Coronary artery (tissue), 2 donors: ENCODE measurements at regions not wholly inside any gene's neighbourhood (a gene's known extent, or its start where the extent isn't known, plus 50 kb on each side); places are given as distances from the start of the nearest gene placed in this dataset.
"Not testable (repeated sequence)": the region's sequence is repeated elsewhere in the genome, so short reads cannot be mapped to it uniquely, and the experiment has no call there.

Source experiments
- DNase-seq: peaks from one replicate; pipeline ENCODE4 v3.0.0-alpha.2; 2017; ENCODE audit warnings: low spot score
- H3K27ac ChIP-seq, 2 donors: fragments of 200-600 bp; sonication (generic); one replicate each; pipeline ENCODE4 v1.5.1; 2016 to 2019
- H3K4me3 ChIP-seq: fragments of 200-600 bp; sonication (generic); 2 replicates; pipeline ENCODE4 v1.5.1; 2016; ENCODE audit warnings: mild to moderate bottlenecking, moderate library complexity
- TF ChIP-seq, protein P1 (sequence below): fragments of 200-600 bp; sonication (generic); IDR thresholded peaks from one replicate; pipeline ENCODE4 v1.5.1; 2019; ENCODE audit warnings: antibody characterized with exemption

DNA sequence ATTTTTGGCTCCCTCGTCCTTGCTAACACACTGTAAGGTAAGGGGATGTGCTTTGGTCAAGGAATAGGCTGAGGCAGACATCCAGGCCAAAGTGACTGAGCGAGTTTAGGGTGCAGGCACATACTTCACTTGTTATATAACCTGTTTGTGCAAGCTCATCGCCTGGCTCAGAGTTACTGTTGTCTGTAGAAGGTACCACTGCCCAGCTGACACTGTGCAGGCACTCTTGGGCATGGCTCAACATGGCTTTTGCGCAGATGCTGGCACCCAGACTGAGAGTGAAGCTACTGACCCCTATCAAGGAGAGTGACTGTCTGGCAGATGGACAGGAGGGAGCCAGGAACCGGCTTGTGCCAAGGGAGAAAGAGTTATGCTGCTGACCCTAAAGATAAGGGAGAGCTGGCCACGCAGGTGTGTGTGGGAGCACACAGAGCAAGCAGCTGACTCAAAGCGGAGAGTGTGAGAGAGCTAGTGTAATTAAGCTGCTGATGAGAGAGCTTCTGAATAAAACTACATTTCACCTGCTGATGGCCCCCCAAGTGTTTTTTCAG is 307.3 kb upstream of the USP24 start:
- H3K4me3 ChIP-seq: no peak overlapping the region
- no peak overlapping the region for H3K27ac ChIP-seq
- TF ChIP-seq, protein P1, sequence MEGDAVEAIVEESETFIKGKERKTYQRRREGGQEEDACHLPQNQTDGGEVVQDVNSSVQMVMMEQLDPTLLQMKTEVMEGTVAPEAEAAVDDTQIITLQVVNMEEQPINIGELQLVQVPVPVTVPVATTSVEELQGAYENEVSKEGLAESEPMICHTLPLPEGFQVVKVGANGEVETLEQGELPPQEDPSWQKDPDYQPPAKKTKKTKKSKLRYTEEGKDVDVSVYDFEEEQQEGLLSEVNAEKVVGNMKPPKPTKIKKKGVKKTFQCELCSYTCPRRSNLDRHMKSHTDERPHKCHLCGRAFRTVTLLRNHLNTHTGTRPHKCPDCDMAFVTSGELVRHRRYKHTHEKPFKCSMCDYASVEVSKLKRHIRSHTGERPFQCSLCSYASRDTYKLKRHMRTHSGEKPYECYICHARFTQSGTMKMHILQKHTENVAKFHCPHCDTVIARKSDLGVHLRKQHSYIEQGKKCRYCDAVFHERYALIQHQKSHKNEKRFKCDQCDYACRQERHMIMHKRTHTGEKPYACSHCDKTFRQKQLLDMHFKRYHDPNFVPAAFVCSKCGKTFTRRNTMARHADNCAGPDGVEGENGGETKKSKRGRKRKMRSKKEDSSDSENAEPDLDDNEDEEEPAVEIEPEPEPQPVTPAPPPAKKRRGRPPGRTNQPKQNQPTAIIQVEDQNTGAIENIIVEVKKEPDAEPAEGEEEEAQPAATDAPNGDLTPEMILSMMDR: no peak
- DNase-seq: no peak

DNA sequence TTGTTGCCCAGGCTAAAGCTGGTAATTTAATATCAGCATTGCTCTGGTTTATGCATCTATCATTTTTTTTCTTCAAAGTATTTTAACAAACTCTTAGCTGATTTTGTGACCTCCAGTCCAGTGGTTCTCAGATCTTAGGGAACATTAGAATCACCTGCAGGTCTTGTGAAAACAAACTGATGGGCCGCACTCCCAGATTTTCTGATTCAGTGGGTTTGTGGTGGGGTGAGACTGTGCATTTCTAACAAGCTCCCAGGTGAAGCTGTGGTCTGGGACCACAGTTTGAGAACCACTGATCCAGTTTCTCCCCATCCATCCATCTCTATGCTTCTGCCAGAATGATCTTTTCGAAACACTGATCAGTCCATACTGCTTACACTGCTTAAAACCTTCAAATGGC is 305.7 kb upstream of the USP24 start:
- TF ChIP-seq, protein P1: no peak
- DNase-seq: no peak
- no peak overlapping the region for H3K4me3 ChIP-seq
- no peak overlapping the region for H3K27ac ChIP-seq

DNA sequence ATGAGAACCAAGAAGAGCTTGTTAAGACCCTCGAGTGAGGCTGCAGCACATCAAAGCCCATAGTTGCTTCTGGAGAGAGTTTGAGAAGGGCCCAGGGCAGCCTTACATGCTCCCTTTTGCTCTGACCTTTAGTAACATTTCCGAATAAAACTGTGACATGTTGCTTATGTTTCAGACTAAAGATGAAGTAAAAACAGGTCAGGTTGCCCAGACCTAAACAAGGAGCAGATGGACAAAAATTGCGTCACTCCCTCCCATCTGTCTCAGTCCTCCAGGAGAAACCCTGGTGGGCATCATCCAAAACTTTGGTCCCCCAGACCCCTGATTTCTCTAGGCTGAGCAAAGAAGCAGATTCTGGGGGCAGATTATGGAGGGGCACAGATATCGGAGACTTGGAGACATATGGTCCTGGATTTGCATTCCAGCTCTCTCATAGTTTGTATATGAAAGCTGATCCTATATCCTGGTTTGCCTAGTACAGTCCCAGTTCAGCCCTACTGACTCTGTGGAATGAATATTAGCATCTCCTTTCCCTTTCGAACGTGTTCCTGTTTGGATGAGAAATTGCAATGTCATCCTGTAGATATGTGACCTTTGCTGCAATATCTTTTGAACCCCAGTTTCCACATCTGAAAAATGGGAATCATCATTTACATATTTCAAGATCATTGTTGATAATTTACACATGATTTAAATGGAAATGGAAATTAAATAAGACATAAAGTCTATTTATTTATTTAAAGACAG is 304.9 kb upstream of the USP24 start:
- TF ChIP-seq, protein P1: no peak
- no peak overlapping the region for H3K4me3 ChIP-seq
- no peak for DNase-seq
- H3K27ac ChIP-seq: no peak overlapping the region

DNA sequence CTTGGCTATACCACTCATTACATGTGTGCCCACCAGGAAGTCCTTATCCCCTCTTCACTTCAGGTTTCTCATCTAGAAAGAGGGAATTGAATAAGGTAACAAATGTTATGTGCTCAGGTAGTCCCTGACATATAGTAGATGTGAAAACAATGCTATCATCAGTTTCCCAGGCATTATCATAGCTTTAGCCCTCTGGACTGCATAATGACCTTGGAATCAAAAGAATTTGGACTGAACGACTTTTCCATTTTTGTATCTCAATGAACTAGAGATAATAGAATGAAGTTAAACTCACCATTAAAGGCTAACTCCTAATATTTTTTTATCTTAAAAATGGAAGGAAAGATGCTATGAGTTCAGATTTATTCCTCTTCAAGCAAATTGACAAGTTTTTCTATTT is 304.1 kb upstream of the USP24 start:
- TF ChIP-seq, protein P1: no peak
- Histone ChIP-seq H3K4me3 (no peak overlapping the region), H3K27ac (no peak overlapping the region)
- DNase-seq: no peak

DNA sequence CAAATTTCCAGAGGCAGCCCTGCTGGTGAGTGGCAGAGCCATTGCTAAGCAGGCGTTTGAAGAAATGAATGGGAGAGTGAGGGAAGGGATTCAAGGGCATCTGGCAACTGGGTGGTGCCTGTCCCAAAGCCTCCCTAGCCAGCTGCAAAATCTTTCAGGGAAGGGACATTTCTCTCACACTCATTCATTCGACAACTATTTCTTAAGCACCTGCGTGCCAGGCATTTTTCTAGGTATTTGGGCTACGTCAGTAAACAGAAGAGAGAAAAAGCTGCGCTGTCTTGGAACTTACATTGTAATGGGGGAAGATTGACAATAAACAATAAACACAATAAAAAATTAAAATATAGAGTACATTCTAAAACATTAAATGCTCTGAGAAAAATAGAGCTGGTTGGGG is 301.9 kb upstream of the USP24 start:
- TF ChIP-seq, protein P1: no peak
- Histone ChIP-seq H3K4me3 (no peak overlapping the region), H3K27ac (no peak overlapping the region)
- DNase-seq: no peak

DNA sequence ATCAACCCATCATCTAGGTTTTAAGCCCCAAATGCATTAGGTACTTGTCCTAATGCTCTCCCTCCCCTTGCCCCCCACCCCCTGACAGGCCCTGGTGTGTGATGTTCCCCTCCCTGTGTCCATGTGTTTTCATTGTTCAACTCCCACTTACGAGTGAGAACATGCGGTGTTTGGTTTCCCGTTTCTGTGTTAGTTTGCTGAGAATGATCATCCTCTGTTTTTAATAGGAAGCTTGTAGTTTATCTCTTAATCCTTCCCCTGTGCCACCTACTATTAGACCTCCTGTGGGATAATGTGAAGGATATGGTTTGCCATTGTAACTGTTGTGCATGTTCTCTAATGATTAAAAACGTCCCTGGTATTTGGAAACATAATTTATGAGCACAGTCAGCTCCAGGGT is 299.4 kb upstream of the USP24 start:
- not testable (repeated sequence) for H3K4me3 ChIP-seq, DNase-seq, H3K27ac ChIP-seq

DNA sequence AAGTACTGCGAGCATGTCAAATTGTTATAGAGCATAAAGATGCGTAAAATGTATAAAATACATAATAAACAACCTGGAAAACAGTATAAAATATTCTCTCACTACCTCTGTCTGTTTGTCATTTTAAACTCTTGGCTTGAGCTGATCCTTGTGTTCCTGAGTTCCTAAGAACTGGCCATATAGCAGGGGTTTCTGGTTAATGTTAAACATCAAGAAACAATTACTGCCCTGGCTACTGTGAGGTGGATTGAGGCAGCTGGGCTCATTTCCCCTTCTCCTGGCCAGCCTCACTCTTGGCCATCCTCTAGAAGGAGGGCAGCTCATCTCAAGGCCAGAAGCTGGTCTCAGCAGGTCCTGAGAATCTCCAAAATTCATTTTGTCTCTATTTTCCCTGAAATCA is 297.3 kb upstream of the USP24 start:
- Histone ChIP-seq H3K4me3 (no peak overlapping the region), H3K27ac (no peak overlapping the region)
- TF ChIP-seq, protein P1: no peak
- DNase-seq: no peak
